HG02943 (cell line): ENCODE measurements at regions not wholly inside any gene's neighbourhood (a gene's known extent, or its start where the extent isn't known, plus 50 kb on each side); places are given as distances from the start of the nearest gene placed in this dataset.
"Not testable (repeated sequence)": the region's sequence is repeated elsewhere in the genome, so short reads cannot be mapped to it uniquely, and the experiment has no call there.

Source experiments
- ATAC-seq: cut with Tn5 transposase; IDR thresholded peaks from one replicate; pipeline ENCODE4 v1.9.1; 2021; ENCODE audit warnings: mild to moderate bottlenecking, low read depth, moderate library complexity; ENCODE audit not compliant: unreplicated experiment

DNA sequence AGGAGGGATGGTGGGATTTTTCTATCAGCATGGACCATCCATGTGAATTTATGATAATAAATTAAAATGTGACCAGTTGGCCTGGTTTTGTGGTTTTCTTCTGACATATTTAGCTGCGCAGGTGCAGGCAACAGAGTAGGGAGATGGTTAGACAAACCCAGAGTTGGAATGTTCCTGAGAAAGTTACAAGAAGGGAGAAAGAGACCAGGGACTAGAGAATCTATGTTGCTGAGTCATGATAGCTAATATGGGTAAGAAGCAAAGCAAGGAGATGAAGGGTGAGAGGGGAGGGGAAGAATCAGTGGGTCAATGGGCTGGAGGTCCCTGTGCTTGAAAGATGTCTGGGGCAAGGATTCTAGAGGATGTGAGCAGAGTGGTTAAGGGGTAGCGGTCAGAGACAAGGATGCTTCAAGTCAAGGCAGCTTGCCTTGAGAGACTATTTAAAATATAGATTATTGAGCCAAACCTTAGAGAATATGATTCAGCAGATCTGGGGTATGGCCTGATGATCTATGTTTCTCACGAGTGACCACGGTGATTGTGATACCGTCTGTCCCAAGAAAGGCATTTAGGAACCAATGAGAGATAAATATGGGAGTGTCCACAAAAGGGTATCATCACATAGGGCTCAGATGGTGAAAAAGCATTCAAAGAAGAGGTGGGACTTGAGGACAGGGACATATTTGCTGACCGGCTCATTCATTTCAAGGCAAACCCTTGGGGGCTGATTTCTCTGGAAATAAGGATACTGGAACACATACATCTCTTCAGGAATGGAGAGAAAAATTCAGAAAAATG lies 219.7 kb upstream of the PLD5 start:
- no peak for ATAC-seq

DNA sequence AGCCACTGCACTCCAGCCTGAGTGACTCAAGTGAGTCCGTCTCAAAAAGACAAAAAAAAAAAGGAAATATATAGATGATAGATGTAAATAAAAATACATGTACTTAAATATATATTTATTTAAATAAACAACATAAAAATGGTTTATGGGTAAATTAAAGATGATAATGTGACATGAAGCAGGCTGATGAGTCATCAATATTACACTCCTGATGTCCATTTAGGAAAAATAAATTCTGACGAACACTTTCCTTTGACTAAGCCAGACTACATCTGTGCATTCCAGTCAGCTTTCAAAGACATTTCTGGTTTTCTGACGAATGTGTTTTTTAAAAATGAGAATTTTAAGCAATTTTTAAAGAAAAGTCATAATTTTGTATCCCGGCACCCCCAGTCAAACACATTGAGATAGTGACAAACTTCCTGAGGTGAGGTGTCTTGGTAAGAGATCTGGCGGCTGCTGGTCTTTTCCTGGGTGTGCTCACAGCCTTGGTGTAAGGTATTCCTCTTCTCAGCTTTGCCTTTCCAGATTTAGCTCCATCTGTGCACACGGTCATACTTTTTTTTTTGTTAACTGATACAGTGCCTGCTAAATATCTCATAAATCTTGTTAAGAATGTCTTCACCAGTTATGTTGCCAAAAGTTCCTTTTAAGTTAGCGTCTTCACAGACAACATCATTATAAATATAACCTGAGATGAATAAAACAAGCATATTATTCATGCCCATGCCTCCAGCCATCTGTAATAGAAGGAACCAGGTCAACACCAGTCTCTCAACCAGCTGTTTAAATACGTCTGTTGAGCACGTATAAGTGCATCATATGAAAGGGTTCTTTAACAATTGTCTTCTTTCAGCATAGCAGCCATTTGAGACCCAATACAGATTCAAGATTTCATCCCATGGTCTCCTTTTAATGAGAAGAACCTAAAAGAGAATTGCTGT lies 214.5 kb upstream of the PLD5 start:
- no peak for ATAC-seq

DNA sequence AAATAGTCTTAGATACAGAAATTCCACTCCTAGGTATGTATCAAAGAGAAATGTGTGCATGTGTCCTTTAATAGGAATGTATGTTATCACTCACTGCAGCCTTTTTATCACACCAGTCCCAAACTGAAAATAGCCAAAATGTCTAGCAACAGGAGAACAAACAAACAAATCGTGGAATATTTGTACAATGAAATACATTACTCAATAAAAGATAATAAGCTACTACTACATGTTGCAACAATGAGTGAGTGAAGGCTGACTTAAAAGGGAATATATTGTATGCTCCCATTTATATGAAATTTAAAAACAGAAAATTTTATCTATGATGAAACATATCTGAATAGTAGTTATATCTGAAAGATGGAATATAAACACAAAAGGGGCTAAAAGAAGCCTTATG lies 212.1 kb upstream of the PLD5 start:
- ATAC-seq = no peak

DNA sequence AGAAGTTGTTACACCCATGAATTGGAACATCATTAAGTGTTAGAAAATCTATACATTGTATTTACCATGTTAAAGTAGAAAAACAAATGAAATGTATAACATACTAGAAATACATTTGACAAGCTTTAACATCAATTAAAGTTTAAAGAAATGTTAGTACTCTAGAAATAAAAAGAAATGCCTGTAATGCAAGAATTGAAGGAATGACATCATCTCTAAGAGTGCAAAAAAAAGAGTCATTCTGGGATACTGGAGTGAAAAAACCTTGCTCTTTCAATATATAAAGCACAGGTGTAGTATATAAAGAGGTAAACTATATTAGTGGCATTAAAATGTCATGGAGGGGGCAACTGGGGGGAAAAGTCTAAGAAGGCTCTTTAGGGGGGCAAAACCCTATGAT lies 210.8 kb upstream of the PLD5 start:
- no peak for ATAC-seq

DNA sequence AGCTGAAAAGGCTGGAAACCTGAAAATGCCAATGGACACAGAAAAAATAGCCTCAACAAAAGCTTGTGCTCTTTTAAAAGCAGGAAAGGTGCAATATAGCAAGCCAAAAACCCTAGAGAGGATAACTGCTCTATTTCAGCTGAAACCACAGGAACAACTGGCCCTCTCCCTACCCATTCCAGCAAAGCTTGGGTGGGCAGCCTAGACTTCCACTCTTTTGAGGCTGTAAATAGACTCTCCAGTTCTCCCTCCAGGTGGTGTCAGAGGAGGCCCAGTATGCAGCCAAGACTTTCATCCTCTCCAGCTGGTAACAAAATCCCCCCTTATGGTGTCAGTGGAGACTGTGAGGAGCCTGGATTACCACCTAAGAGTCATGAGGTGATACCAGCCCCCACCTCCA lies 206.9 kb upstream of the PLD5 start:
- ATAC-seq = no peak

DNA sequence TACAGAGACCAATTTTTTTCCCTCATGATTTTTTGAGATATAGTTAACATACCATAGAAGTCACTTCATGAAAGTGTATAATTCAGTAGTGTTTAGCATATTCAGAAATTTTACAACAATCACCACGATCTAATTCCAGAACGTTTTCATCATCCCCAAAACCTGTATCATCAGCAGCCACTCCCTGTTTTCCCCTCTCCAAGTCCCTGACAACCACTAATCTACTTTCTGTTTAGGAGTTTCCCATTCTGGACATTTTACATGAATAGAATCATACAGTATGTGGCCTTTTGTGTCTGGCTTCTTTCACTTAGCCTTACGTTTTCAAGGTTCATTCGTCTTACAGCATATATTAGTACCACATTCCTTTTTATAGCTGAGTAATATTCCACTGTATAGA lies 204.2 kb upstream of the PLD5 start:
- ATAC-seq = no peak

DNA sequence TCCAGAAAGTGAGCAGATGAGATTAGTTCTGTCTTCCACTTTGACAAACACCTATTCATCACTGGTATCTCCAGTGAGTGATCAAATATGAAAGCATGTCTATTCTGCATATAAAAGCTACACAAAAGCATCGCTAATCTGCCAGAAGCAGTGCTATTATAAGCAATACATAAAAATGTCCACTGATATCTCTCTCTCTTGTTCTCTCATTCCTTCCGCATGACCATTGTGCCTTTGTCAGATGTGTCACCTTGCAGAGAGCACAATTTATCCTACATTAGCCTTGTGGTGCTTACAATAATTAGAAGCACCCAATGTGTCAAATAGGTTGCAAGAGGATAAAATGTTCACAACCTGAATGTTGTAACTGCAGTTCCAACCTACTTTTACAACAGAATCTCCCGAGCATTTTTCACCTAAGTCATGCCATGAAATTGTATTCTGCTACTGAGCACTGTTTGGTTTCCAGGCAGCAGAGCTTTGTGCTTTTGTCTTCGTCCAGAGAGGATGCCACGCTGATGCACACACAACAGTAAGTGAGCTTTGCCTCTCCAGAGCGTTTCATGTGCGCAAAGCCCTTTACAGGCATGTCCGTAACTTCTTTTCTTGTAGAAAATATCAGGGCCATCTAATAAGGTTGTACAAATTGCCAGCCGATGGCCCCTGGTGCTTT lies 198.7 kb upstream of the PLD5 start:
- ATAC-seq = no peak

DNA sequence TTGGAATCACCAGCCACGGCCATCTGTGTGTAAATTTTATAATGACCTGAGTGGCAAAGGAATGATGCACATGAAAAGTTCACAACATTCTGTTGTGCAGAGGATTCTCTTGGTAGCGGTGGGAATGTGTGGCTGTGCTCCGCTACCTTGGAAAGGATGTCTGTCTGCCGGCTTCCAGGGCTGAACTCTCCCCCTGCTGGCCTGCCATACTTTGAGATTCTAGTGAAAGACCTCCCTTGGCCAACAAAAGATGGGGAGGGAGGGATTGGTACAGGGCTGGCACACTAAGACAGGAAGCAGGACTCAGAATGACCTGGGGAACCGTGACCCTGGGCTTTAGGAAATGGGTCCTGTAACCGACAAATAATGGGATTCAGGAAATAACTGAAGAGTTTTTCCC lies 194.5 kb upstream of the PLD5 start:
- ATAC-seq = no peak

DNA sequence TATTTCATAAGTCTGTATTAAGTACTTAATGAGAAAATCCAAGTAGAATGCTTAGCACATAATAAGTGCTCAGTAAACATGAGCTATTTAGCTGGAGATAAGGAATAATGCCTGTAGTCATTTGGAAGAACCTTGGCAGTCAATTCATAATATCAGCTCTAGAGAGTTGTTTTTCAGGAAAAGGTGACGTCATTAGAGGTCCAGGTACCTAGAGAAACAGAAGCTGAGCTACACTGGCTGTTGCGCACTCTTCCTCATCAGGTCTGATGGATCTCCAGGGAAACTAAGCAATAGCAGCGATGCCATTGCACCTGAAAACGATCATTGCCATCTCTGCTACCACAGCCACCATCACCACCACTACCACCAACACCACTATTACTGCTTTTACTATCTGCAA lies 187.8 kb upstream of the PLD5 start:
- no peak for ATAC-seq

DNA sequence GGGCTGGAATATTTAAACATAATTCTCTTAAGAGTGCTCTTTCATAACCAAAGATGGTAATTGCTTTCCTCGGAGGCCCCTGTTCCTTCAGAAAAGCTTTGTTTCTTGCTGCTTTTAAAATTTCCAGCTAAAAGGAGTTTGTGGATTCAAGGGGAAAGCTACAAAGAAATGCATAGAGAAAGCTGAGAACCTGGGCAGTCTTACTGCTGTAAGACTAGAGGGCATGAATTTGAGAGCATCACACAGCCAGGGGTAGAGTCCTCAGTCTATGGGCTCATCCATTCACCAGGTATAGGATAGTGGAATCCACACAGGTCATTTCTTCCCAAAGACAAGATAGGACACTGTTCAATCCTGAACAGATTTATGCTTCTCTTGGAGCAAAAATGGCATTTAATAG lies 186.3 kb upstream of the PLD5 start:
- ATAC-seq = no peak

DNA sequence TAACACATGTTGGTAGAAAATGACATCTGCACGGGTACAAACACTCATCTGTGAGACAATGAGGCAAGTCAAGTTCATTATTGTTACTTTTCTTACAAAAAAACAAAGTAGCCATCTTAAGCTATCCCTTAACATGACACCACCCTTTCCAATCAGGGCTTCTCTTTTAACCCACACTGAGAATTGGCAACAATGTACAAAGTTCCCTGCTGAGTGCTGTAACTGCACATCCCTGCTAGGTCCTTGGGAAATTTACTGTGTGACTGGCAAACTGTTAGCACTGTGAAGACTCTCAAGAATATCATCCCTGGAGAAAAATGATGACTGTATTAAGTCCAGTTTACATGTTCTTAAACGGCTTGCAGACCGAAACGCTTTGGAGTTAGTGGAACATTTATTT lies 185.8 kb upstream of the PLD5 start:
- ATAC-seq = no peak

DNA sequence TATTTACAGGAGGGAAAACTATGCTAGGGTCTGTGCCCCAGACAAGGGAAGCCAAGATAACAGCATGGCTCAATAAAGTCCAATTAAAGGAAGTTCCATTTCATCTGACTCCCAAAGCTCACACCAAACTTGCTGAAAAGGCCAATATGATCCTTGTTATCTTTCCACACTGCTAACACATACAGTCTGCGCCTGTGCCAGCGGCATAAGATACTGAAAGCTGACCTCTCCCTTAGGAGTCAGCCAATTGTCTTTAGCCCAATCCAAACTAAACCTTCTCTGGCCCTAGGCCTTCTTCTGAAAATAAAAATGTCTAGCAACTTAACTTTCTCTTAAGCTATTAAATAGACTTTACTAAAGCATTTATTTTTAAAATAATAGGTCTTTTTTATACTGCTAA lies 179.0 kb upstream of the PLD5 start:
- ATAC-seq = no peak

DNA sequence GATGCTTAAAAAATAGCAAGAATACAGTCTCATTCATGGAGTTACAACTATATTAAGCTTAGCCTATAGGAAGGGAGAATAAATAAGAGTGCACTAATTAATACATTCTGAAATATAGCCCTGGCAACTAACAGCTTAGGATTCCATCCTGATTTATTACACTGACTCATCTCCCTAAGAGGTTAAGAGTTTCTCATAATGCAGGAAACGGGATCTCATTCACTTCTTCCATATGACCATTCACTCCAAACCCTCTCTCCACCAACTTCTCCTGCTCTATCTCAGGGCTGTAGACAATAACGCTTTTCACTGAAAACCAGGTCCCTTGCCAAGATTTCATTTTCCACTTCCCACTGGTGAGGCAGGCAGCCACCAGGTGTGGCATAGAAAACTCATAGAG lies 168.5 kb upstream of the PLD5 start:
- no peak for ATAC-seq

DNA sequence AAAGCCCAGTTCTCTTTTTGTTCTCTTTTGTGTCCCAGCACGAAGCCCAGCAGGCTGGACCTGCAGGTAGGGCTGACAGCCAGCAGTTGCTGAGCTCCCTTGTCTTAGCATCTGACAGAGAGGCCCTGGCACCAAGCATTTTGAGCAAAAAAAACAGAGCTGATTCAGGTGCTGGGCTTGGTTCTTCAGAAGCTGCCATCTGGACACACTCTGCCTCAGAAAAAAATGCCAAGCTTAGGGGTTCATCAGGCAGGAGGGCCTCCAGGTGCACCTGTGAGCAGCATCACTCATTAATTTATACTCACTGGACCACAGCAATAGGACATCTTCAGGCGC lies 167.1 kb upstream of the PLD5 start:
- ATAC-seq = no peak

DNA sequence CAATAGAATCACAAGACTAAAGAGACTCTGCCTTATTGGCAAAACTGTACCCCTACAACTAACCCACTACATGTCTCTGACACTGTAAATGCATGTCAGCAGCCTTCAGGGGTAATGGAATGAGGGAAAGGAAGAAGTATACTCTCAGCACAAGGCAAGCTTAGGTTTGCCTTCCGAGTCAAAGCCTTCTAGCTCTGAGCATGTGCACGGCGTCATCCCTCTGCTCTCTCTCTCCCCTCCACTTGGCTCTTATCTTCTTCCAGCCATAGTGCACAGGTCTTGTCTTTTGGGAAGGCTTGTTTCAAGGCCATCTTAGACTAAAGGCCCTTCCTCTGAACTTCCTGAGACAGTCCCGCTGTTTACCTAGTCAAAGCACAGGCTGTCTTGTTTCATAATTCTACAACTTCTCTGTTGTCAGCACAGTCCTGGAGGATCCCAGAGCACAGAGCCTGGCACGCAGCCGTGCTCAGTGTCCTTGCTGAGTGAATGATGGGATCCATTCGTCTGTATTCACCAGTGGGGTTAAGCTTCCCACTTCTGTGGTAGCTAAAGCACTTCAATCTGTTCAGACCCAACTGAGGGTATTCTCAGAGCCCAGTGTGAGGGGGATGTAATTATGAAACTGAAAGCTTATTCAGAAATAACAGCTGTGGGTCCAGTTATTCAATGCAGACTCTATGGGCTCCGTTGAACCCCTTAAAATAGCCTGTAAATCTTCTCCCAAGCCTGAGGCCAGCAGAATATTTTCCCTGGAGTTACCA lies 166.5 kb upstream of the PLD5 start:
- no peak for ATAC-seq

DNA sequence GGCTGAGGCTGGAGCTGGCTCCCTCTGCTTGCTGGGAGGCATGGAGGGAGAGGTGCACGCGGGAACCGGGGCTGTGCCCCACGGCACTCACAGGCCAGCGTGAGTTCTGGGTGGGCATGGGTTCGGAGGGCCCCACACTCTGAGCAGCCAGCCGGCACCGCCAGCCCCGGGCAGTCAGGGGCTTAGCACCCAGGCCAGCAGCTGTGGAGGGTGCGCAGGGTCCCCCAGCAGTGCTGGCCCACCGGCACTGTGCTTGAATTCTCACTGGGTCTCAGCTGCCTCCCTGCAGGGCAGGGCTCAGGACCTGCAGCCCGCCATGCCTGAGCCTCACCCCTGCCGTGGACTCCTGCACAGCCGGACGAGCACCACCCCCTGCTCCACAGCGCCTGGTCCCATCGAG lies 164.9 kb upstream of the PLD5 start:
- no peak for ATAC-seq

DNA sequence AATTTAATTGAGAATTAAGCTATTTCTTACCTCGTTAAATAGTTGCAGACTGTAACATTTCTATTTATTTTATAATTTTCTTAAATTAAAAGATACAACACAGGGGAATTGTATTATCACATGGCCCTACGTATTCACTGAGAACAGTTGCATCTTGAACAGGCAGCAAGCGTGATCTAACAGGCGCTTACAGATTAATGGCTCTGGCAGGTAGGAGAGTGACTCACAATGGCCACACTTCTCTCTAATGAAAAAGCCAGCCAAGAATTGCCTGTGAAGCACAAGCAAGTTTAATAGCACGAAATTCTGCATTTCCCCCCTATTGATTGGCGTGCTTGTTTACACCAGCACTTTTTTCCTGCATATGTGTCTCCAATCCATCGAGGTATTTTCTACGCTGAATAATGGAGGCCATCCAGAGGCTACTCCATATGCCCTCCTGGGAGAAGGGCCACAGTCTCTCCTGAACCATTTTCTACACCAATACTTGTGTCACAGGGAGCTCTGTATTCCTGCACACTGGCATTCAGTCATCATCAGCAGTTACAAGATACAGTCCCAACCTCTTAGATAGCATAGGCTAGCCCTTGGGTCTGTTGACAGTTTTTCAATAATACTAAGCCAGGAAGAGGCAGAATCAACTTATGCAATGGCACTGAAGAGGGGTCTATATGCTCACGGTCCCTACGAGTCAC lies 150.6 kb upstream of the PLD5 start:
- ATAC-seq = no peak

DNA sequence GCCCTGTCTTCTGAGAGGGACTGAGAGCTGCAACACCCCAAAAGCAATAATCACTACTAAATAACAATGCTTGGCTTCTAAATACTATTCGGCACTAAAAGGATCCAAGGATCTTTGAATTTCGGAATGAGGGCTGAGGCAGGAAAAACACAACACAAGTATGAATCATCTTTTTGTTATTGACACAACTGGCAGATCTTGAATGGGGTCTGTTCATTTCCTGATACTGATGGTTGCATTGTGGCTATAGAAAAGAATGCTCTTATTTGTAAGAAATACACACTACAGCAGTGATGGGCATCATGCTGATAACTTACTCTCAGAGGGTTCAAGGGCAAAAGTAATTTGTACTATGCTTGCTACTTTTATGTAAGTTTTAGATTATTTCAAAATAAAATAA lies 149.2 kb upstream of the PLD5 start:
- no peak for ATAC-seq

DNA sequence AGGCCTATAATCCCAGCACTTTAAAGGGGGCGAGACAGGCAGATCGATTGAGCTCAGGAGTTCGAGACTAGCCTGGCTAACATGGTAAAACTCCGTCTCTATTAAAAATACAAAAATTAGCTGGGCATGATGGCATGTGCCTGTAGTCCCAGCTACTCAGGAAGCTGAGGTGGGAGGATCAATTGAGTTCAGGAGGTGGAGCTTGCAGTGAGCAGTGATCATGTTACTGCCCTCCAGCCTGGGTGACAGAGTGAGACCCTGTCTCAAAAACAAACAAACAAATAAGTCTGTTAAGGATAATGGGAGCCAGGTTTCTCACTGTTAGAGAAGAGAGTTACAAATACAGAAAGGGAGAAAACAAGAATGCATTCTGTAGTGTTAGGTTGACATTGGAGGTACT lies 148.7 kb upstream of the PLD5 start:
- ATAC-seq = not testable (repeated sequence)

DNA sequence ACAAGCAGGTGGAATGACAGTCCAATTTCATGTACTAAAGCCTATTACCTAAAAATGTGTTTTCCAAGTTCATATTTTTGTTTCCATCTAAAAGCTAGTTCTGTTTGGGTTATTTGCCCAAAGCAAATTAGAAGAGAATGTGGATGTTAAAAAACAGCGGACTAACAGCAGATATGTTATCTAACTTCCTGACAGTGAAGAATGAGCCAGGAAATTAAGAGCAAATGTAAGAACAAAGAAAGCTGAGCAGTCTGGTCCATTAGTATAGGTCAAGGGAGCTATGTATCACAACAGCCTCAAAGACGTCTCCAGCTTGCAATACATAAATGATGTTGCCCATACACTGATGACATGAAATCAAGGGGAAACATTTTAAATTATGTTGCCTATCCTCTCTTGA lies 145.5 kb upstream of the PLD5 start:
- no peak for ATAC-seq
